ENCODE measurements at regions not wholly inside any gene's neighbourhood (a gene's known extent, or its start where the extent isn't known, plus 50 kb on each side); places are given as distances from the start of the nearest gene placed in this dataset.

DNA sequence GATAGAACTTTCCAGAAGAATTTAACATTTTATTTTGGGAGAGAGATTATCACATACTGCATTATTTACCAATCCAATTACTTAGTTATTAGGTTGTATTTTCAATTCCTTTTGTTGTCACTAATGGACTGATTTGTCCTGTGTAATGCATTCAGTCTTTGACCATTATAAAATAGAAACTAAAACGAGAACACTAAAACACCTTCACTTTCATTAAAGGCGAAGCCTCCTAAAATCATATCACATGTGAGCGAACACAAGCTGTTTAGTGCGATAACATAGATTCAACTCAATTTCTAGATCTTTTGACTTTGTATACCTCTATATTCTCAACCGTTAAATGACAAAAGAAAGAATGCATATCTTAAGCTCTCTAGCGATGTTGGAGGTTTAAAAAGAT, 253.4 kb downstream of the VGLL3 start:
- Histone ChIP-seq H3K9ac (ENCODE audit: insufficient read depth, low read length) (no peak overlapping the region), H3K27ac (ENCODE audit: insufficient read depth, low read length) (no peak overlapping the region)
- no peak for TF ChIP-seq EZH2 (IDR thresholded peaks at IDR 0.05; ENCODE audit: low read length, missing control alignments)
- TF ChIP-seq, protein P1, sequence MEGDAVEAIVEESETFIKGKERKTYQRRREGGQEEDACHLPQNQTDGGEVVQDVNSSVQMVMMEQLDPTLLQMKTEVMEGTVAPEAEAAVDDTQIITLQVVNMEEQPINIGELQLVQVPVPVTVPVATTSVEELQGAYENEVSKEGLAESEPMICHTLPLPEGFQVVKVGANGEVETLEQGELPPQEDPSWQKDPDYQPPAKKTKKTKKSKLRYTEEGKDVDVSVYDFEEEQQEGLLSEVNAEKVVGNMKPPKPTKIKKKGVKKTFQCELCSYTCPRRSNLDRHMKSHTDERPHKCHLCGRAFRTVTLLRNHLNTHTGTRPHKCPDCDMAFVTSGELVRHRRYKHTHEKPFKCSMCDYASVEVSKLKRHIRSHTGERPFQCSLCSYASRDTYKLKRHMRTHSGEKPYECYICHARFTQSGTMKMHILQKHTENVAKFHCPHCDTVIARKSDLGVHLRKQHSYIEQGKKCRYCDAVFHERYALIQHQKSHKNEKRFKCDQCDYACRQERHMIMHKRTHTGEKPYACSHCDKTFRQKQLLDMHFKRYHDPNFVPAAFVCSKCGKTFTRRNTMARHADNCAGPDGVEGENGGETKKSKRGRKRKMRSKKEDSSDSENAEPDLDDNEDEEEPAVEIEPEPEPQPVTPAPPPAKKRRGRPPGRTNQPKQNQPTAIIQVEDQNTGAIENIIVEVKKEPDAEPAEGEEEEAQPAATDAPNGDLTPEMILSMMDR (conservative IDR thresholded peaks at IDR 0.05 in 1 of 2, IDR thresholded peaks at IDR 0.05 in 1 of 2; ENCODE audit: low read depth in 1 of 2, low read length in 2 of 2) = no peak

GRCh38 chr3:86733257-86733656, 257.7 kb downstream of the VGLL3 start:
- H3K4me3 ChIP-seq (replicated peaks in 1 of 4; ENCODE audit: control extremely low read depth in 1 of 4, insufficient read depth in 1 of 4, low read depth in 3 of 4, low read length in 4 of 4) = no peak overlapping the region
- no peak overlapping the region for H3K9ac ChIP-seq (ENCODE audit: insufficient read depth, low read length)

More for the DNA sequence above, 253.4 kb downstream of the VGLL3 start:
- H3K4me1 ChIP-seq (ENCODE audit: control insufficient read depth, extremely low read depth, insufficient read depth, low read length) = no peaks in the 10 kb centered on the region
- no peaks in the 10 kb centered on the region for H3K36me3 ChIP-seq (ENCODE audit: control insufficient read depth, insufficient read depth, low read length)
- H3K4me2 ChIP-seq (ENCODE audit: extremely low read depth, insufficient read depth, low read length) = no peak overlapping the region
- no peak overlapping the region for H3K4me3 ChIP-seq (replicated peaks in 1 of 4; ENCODE audit: control extremely low read depth in 1 of 4, insufficient read depth in 1 of 4, low read depth in 3 of 4, low read length in 4 of 4)
- no peaks in the 10 kb centered on the region for H3K27me3 ChIP-seq (ENCODE audit: control insufficient read depth, insufficient read depth, low read length)
- no peak overlapping the region for H2AFZ ChIP-seq (ENCODE audit: low read length)
- H3K9me3 ChIP-seq (ENCODE audit: control insufficient read depth, insufficient read depth, low read depth, low read length) = no peaks in the 10 kb centered on the region
- no peak for DNase-seq (ENCODE audit: low read depth in 2 of 2)
- no peaks in the 10 kb centered on the region for H4K20me1 ChIP-seq (ENCODE audit: control insufficient read depth, extremely low read depth, insufficient read depth, low read length)
- no peaks in the 10 kb centered on the region for H3K79me2 ChIP-seq (ENCODE audit: control insufficient read depth, insufficient read depth, low read length)

DNA sequence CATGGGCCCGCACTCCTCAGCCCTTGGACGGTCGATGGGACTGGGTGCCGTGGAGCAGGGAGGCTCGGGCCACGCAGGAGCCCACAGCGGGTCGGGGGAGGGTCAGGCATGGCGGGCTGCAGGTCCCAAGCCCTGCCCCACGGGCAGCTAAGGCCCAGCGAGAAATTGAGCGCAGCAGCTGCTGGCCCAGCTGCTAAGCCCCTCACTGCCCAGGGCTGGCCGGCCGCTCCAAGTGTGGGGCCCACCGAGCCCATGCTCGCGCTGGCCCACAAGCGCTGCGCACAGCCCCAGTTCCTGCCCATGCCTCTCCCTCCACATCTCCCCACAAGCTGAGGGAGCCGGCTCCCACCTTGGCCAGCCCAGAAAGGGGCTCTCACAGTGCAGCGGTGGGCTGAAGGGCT, 259.4 kb downstream of the VGLL3 start:
- Histone ChIP-seq H3K4me1 (ENCODE audit: control insufficient read depth, extremely low read depth, insufficient read depth, low read length) (no peaks in the 10 kb centered on the region), H3K9ac (ENCODE audit: insufficient read depth, low read length) (no peak overlapping the region), H3K79me2 (ENCODE audit: control insufficient read depth, insufficient read depth, low read length) (no peaks in the 10 kb centered on the region), H3K27ac (ENCODE audit: insufficient read depth, low read length) (no peak overlapping the region), H3K27me3 (ENCODE audit: control insufficient read depth, insufficient read depth, low read length) (no peaks in the 10 kb centered on the region), H3K4me3 (replicated peaks in 1 of 4; ENCODE audit: control extremely low read depth in 1 of 4, insufficient read depth in 1 of 4, low read depth in 3 of 4, low read length in 4 of 4) (no peak overlapping the region), H2AFZ (ENCODE audit: low read length) (no peak overlapping the region), H3K9me3 (ENCODE audit: control insufficient read depth, insufficient read depth, low read depth, low read length) (no peaks in the 10 kb centered on the region), H3K4me2 (ENCODE audit: extremely low read depth, insufficient read depth, low read length) (no peak overlapping the region), H4K20me1 (ENCODE audit: control insufficient read depth, extremely low read depth, insufficient read depth, low read length) (no peaks in the 10 kb centered on the region), H3K36me3 (ENCODE audit: control insufficient read depth, insufficient read depth, low read length) (no peaks in the 10 kb centered on the region)
- no peak for TF ChIP-seq EZH2 (IDR thresholded peaks at IDR 0.05; ENCODE audit: low read length, missing control alignments)
- TF ChIP-seq, protein P1 (conservative IDR thresholded peaks at IDR 0.05 in 1 of 2, IDR thresholded peaks at IDR 0.05 in 1 of 2; ENCODE audit: low read depth in 1 of 2, low read length in 2 of 2) = no peak
- DNase-seq (ENCODE audit: low read depth in 2 of 2) = no peak

More at GRCh38 chr3:86733257-86733656, 257.7 kb downstream of the VGLL3 start:
- Histone ChIP-seq H3K4me1 (ENCODE audit: control insufficient read depth, extremely low read depth, insufficient read depth, low read length) (no peaks in the 10 kb centered on the region), H3K9me3 (ENCODE audit: control insufficient read depth, insufficient read depth, low read depth, low read length) (no peaks in the 10 kb centered on the region), H3K79me2 (ENCODE audit: control insufficient read depth, insufficient read depth, low read length) (no peaks in the 10 kb centered on the region), H3K36me3 (ENCODE audit: control insufficient read depth, insufficient read depth, low read length) (no peaks in the 10 kb centered on the region), H3K27me3 (ENCODE audit: control insufficient read depth, insufficient read depth, low read length) (no peaks in the 10 kb centered on the region), H3K4me2 (ENCODE audit: extremely low read depth, insufficient read depth, low read length) (no peak overlapping the region), H3K27ac (ENCODE audit: insufficient read depth, low read length) (no peak overlapping the region), H4K20me1 (ENCODE audit: control insufficient read depth, extremely low read depth, insufficient read depth, low read length) (no peaks in the 10 kb centered on the region), H2AFZ (ENCODE audit: low read length) (no peak overlapping the region)
- no peak for DNase-seq (ENCODE audit: low read depth in 2 of 2)
- TF ChIP-seq, protein P1 (conservative IDR thresholded peaks at IDR 0.05 in 1 of 2, IDR thresholded peaks at IDR 0.05 in 1 of 2; ENCODE audit: low read depth in 1 of 2, low read length in 2 of 2) = no peak
- no peak for TF ChIP-seq EZH2 (IDR thresholded peaks at IDR 0.05; ENCODE audit: low read length, missing control alignments)
